ENCODE measurements at regions not wholly inside any gene's neighbourhood (a gene's known extent, or its start where the extent isn't known, plus 50 kb on each side); places are given as distances from the start of the nearest gene placed in this dataset.

DNA sequence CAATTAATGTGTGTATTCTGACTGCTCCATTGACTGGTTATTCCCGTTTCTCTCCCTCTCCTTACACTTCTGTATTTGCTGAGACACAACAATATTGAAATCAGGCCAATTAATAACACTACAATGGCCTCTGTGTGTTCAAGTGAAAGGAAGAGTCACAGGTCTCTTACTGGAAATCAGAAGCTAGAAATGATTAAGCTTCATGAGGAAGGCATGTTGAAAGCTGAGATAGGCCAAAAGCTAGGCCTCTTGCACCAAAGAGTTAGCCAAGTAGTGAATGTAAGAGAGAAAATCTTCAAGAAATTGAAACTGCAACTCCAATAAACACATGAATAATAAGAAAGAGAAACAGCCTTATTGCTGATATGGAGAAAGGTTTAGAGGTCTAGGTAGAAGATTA lies 489.5 kb upstream of the CITED2 start:
- TF ChIP-seq, protein P1, sequence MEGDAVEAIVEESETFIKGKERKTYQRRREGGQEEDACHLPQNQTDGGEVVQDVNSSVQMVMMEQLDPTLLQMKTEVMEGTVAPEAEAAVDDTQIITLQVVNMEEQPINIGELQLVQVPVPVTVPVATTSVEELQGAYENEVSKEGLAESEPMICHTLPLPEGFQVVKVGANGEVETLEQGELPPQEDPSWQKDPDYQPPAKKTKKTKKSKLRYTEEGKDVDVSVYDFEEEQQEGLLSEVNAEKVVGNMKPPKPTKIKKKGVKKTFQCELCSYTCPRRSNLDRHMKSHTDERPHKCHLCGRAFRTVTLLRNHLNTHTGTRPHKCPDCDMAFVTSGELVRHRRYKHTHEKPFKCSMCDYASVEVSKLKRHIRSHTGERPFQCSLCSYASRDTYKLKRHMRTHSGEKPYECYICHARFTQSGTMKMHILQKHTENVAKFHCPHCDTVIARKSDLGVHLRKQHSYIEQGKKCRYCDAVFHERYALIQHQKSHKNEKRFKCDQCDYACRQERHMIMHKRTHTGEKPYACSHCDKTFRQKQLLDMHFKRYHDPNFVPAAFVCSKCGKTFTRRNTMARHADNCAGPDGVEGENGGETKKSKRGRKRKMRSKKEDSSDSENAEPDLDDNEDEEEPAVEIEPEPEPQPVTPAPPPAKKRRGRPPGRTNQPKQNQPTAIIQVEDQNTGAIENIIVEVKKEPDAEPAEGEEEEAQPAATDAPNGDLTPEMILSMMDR (conservative IDR thresholded peaks at IDR 0.05; ENCODE audit: low read depth, low read length): no peak
- H3K4me3 ChIP-seq (ENCODE audit: low read length): no peak overlapping the region
- DNase-seq (ENCODE audit: low read depth): no peak

DNA sequence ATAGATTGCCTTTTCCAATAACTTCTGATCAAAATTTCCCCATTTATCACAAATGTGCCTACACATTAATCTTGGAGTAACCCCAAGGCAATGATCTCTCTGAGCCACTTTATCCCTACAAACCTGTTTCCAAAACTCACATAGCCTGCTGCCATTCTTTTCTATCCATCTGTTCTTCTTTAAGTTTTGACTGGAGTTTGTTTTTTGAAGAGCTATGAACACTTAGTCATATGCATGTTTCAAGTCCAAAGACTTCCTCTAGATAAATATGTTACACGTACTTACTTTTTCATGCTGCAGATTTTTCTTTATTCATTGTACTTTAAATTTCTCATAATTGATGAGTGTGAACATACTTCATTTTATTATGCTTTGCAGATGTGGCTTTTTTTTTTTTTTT lies 488.9 kb upstream of the CITED2 start:
- no peak for DNase-seq (ENCODE audit: low read depth)
- TF ChIP-seq, protein P1 (conservative IDR thresholded peaks at IDR 0.05; ENCODE audit: low read depth, low read length): no peak

DNA sequence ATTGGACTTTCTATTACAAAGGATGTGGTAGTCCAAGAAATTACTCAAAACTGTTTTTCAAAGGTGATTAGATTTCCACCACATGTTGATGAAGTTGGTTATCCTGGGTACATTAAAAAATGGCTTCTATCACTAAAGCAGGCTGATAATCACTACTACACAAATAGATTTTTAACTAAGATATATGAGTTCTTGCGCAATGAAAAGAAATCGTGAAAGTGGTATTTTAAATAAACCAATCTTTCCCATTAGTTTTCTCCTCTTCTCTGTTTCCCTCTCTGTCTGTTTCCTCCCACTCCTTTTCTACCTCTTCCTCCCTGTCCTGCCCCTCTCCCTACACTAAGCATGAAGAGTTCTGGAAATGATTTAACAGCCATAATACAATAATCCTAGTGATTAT lies 487.9 kb upstream of the CITED2 start:
- TF ChIP-seq, protein P1 (conservative IDR thresholded peaks at IDR 0.05; ENCODE audit: low read depth, low read length): no peak
- H3K4me3 ChIP-seq (ENCODE audit: low read length): no peak overlapping the region
- DNase-seq (ENCODE audit: low read depth): no peak

More for the DNA sequence above, 488.9 kb upstream of the CITED2 start:
- H3K4me3 ChIP-seq (ENCODE audit: low read length): no peak overlapping the region

DNA sequence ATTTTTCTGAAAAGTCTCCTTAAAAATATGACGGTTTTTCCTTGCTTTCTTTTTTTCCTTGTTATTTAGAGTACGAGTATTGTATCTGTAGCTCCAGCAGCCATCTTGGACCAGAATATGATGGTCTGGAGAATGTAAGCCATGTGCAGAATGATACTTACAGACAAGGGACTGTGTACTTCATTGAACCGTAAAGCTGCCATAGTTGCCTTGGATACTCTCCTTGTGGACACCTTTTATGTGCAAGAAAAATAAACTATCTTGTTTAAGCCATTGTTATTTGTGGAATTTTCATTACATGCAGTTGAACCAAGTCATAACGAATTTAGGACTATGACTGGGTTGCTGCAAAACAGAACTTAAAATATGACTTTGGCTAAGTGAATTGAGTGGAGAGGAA lies 485.8 kb upstream of the CITED2 start:
- no peak for DNase-seq (ENCODE audit: low read depth)
- H3K4me3 ChIP-seq (ENCODE audit: low read length): no peak overlapping the region

DNA sequence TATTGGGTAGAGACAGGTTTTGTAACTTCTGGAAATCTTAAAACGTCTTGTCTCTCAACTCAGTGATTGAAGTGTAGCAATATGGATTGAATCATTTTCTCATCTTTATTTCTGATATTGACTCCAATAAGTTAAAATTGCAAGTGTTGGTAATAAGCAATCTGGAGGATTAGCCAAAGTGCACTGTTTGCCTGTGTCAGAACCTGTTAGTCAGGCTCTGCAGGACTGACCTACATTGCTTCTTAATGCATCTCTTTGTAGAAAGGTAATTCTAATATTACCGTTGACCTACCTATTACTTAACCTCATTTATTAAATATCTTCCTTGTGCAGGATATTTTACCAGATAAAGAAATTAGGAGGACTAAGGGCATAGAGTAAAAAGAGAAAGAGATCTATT lies 484.0 kb upstream of the CITED2 start:
- no peak for DNase-seq (ENCODE audit: low read depth)
- TF ChIP-seq, protein P1 (conservative IDR thresholded peaks at IDR 0.05; ENCODE audit: low read depth, low read length): no peak
- no peak overlapping the region for H3K4me3 ChIP-seq (ENCODE audit: low read length)

More for the DNA sequence above, 485.8 kb upstream of the CITED2 start:
- TF ChIP-seq, protein P1 (conservative IDR thresholded peaks at IDR 0.05; ENCODE audit: low read depth, low read length): no peak

DNA sequence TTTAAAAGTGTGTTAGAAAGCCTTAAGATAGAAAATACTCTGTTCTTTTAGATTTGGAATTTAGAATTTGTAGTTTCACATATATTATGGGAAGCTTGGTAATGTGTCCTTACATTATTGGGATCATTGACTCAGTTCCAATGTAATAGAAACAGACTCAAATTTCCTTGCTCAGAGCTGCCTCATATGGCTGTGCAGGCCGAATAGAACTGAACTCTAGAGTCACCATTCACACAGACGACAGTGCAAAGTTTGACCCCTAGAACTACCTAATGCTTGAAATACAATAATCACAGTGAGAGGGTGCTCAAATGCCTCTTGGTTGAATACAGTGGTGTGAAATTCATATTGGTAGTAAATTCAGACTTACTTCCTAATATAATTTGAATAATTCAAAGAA lies 482.7 kb upstream of the CITED2 start:
- DNase-seq (ENCODE audit: low read depth): no peak
- no peak overlapping the region for H3K4me3 ChIP-seq (ENCODE audit: low read length)
- TF ChIP-seq, protein P1 (conservative IDR thresholded peaks at IDR 0.05; ENCODE audit: low read depth, low read length): no peak

DNA sequence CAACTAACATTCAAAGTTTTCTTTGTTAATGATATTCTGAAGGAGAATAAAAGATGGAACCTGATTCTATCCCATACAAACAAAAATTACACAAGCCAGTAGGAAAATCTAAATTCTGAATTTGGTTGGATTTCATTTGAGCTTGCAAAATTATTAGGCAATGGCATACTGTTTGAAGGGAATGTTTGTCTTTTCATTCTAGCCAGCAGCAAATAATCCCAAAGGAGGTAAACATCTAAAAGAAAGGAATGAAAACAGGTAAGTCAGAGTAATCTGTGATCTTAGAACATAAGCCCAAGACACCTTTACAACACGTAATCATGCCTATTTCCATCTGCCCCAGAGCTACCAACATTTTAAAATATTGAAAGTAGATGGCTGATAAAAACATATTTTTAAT lies 482.1 kb upstream of the CITED2 start:
- TF ChIP-seq, protein P1 (conservative IDR thresholded peaks at IDR 0.05; ENCODE audit: low read depth, low read length): no peak
- no peak overlapping the region for H3K4me3 ChIP-seq (ENCODE audit: low read length)
- no peak for DNase-seq (ENCODE audit: low read depth)
